Endodermal cell (in vitro differentiated cells): ENCODE measurements at regions not wholly inside any gene's neighbourhood (a gene's known extent, or its start where the extent isn't known, plus 50 kb on each side); places are given as distances from the start of the nearest gene placed in this dataset.
"Not testable (repeated sequence)": the region's sequence is repeated elsewhere in the genome, so short reads cannot be mapped to it uniquely, and the experiment has no call there.

Experiments used
- DNase-seq: peaks from one replicate; pipeline ENCODE4 v3.0.0-alpha.2; 2017
- H3K27ac ChIP-seq: 2 replicates; pipeline ENCODE4 v1.5.1; 2013; ENCODE audit warnings: mild to moderate bottlenecking, low read depth, low read length, moderate library complexity
- H3K27me3 ChIP-seq: 2 replicates; pipeline ENCODE4 v1.6.1; 2013; ENCODE audit warnings: mild to moderate bottlenecking, low read length, moderate library complexity; ENCODE audit not compliant: insufficient read depth, control insufficient read depth, poor library complexity, severe bottlenecking
- H3K36me3 ChIP-seq: 2 replicates; pipeline ENCODE4 v1.7.0; 2013; ENCODE audit warnings: mild to moderate bottlenecking, low read length, moderate library complexity; ENCODE audit not compliant: control insufficient read depth, insufficient read depth
- H3K4me1 ChIP-seq: one replicate; pipeline ENCODE4 v1.7.0; 2013; ENCODE audit warnings: low read length; ENCODE audit not compliant: control insufficient read depth, insufficient read depth
- H3K4me3 ChIP-seq: 2 replicates; pipeline ENCODE4 v1.5.1; 2013; ENCODE audit warnings: mild to moderate bottlenecking, low read length, moderate library complexity
- H3K9ac ChIP-seq: 2 replicates; pipeline ENCODE4 v1.6.1; 2013; ENCODE audit warnings: mild to moderate bottlenecking, low read length, moderate library complexity; ENCODE audit not compliant: poor library complexity, severe bottlenecking; ENCODE audit errors: extremely low read depth
- H3K9me3 ChIP-seq: 2 replicates; pipeline ENCODE4 v1.6.1; 2013; ENCODE audit warnings: mild to moderate bottlenecking, low read length, moderate library complexity; ENCODE audit not compliant: control insufficient read depth
- H3K27ac Mint-ChIP-seq: 2 replicates; pipeline ENCODE4 v1.8.0; 2020; ENCODE audit warnings: mixed read lengths
- H3K27me3 Mint-ChIP-seq: 2 replicates; pipeline ENCODE4 v1.8.0; 2021; ENCODE audit warnings: mild to moderate bottlenecking, mixed read lengths; ENCODE audit not compliant: insufficient read depth
- H3K36me3 Mint-ChIP-seq: 2 replicates; pipeline ENCODE4 v1.8.0; 2020; ENCODE audit warnings: low read depth, mixed read lengths
- H3K4me1 Mint-ChIP-seq: 2 replicates; pipeline ENCODE4 v1.8.0; 2020; ENCODE audit warnings: mixed read lengths
- H3K4me3 Mint-ChIP-seq: 2 replicates; pipeline ENCODE4 v1.8.0; 2020; ENCODE audit warnings: mild to moderate bottlenecking, moderate library complexity, mixed read lengths
- H3K9me3 Mint-ChIP-seq: 2 replicates; pipeline ENCODE4 v1.8.0; 2020; ENCODE audit warnings: mild to moderate bottlenecking, mixed read lengths
- WGBS, 2 experiments: methylation state at CpG; one replicate each; pipeline versions ENCODE4 v1.1.5 to v1.1.7; 2013; ENCODE audit warnings: missing lambda C conversion rate in 2 of 2, mixed read lengths in 1 of 2; ENCODE audit not compliant: insufficient coverage in 1 of 2, insufficient read length in 1 of 2; 5-methylcytosine and 5-hydroxymethylcytosine counted together

GRCh38 chr21:6087579-6088178, 4433.7 kb upstream of the TPTE start:
- H3K27ac ChIP-seq, H3K9me3 ChIP-seq, H3K4me3 ChIP-seq, H3K27ac Mint-ChIP-seq, H3K27me3 ChIP-seq, H3K4me3 Mint-ChIP-seq, H3K36me3 ChIP-seq, H3K9me3 Mint-ChIP-seq, H3K4me1 ChIP-seq, DNase-seq, H3K9ac ChIP-seq, H3K27me3 Mint-ChIP-seq, H3K4me1 Mint-ChIP-seq, H3K36me3 Mint-ChIP-seq: not testable (repeated sequence)
- no CpG with 5 or more reads among the region's 24 CpGs for WGBS, 2 experiments

- not testable (repeated sequence) for H3K4me1 Mint-ChIP-seq, H3K27ac ChIP-seq, H3K36me3 ChIP-seq, H3K4me1 ChIP-seq, H3K27me3 Mint-ChIP-seq, H3K9me3 Mint-ChIP-seq, H3K27me3 ChIP-seq, DNase-seq, H3K4me3 Mint-ChIP-seq, H3K9ac ChIP-seq, H3K27ac Mint-ChIP-seq, H3K4me3 ChIP-seq, H3K36me3 Mint-ChIP-seq, H3K9me3 ChIP-seq
- no CpG with 5 or more reads among the region's 24 CpGs for WGBS, 2 experiments
Measured at GRCh38 chr21:6090286-6090908, 4431.0 kb upstream of the TPTE start.

DNA sequence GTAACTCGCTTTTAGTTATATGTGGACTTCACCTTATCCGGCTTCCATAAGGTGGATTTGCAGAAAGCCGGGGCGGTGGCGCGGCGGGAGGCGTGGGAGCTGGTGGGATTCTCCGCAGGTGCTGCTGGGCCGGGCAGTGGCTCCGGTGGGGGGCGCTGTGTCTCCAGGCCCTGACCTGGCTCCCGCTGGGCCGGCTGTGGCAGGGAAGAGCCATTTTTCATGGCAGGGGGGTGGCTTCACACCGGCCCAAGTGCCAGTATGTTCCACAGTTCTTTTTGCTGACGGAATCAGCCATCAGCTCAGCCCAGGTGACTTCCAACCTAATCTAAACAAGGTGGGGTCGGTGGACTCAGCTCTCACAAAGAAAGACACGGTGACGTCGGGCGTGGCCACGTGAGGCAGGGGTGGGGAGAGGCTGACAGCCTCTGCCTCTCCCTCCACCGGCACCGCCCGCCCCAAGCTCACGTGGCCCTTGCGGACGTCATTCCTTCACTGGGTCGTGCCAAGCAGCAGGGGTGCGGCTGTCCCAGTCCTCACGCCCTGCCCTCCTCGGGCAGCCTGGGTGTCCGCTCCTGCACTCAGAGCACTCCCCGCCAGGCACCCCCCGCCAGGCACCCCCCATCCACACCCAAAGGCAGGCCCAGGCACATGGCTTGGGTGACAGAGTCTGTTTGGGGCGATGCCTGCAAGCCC, 4429.9 kb upstream of the TPTE start:
- not testable (repeated sequence) for H3K27me3 Mint-ChIP-seq, H3K9ac ChIP-seq, H3K27ac ChIP-seq, H3K4me1 ChIP-seq, H3K36me3 ChIP-seq, H3K4me3 Mint-ChIP-seq, H3K36me3 Mint-ChIP-seq, H3K4me1 Mint-ChIP-seq, H3K9me3 ChIP-seq, H3K4me3 ChIP-seq, DNase-seq, H3K27ac Mint-ChIP-seq, H3K9me3 Mint-ChIP-seq, H3K27me3 ChIP-seq
- WGBS, 2 experiments, result no CpG with 5 or more reads among the region's 36 CpGs

DNA sequence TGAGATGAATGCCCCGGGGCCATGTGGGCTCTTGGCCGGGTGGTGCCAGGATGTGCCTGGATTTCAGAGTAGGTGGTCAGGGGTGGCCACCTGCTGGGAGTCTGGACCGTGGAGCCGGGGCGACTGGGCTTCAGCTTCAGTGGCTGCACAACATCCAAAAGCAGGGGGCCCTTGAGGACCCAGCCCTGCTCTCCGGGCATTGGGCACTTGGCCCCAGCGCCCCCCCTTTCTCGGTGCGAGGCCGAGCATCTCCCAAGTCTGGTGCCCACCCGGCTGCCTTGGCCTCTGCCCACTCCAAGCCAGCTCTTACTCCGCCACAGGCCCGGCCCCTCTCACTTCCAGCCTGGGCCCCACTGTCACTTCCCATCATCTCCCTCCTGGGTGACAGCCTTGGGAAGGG, 4429.0 kb upstream of the TPTE start:
- WGBS, 2 experiments, result no CpG with 5 or more reads among the region's 13 CpGs
- not testable (repeated sequence) for H3K27me3 ChIP-seq, H3K4me3 Mint-ChIP-seq, DNase-seq, H3K36me3 Mint-ChIP-seq, H3K9me3 Mint-ChIP-seq, H3K9ac ChIP-seq, H3K4me1 Mint-ChIP-seq, H3K4me1 ChIP-seq, H3K36me3 ChIP-seq, H3K27ac Mint-ChIP-seq, H3K27ac ChIP-seq, H3K4me3 ChIP-seq, H3K9me3 ChIP-seq, H3K27me3 Mint-ChIP-seq

DNA sequence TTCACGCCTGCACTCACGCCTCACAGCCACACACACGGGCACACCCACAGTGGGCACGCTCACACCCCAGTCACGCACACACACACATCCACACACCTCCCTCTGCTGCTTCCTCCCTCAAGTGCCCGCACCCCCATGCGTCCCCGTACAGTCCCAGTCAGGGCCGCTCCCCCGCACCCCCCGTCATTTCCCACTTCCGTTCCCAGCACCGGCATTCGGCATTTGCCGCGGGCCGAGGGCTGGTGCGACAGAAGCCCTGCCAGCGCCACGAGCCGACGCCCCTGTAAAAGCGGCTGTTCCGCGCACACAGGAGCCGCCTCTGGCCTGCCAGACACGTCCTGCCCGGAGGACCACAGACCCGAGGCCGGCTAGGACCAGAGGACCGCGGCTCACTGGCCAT, 4428.0 kb upstream of the TPTE start:
- not testable (repeated sequence) for H3K4me1 Mint-ChIP-seq, H3K27ac ChIP-seq, H3K27me3 ChIP-seq, H3K4me3 Mint-ChIP-seq, H3K9me3 Mint-ChIP-seq, H3K4me3 ChIP-seq, DNase-seq, H3K36me3 ChIP-seq, H3K27me3 Mint-ChIP-seq, H3K9me3 ChIP-seq, H3K4me1 ChIP-seq, H3K27ac Mint-ChIP-seq, H3K9ac ChIP-seq, H3K36me3 Mint-ChIP-seq
- 100% methylated on average over 3 of the region's 32 CpGs; no CpG with 5 or more reads in 1 of the 2 experiments for WGBS, 2 experiments

GRCh38 chr21:6093870-6094269, 4427.5 kb upstream of the TPTE start:
- not testable (repeated sequence) for H3K4me1 Mint-ChIP-seq, H3K27me3 ChIP-seq, H3K27ac ChIP-seq, H3K4me3 ChIP-seq, H3K4me3 Mint-ChIP-seq, H3K27me3 Mint-ChIP-seq, H3K27ac Mint-ChIP-seq, H3K4me1 ChIP-seq, H3K9ac ChIP-seq, H3K9me3 ChIP-seq, H3K36me3 ChIP-seq, DNase-seq, H3K9me3 Mint-ChIP-seq, H3K36me3 Mint-ChIP-seq
- WGBS, 2 experiments, result no CpG with 5 or more reads among the region's 23 CpGs

- not testable (repeated sequence) for H3K9me3 ChIP-seq, H3K27ac ChIP-seq, H3K27ac Mint-ChIP-seq, H3K4me1 Mint-ChIP-seq, H3K27me3 Mint-ChIP-seq, H3K36me3 ChIP-seq, DNase-seq, H3K4me3 ChIP-seq, H3K4me1 ChIP-seq, H3K4me3 Mint-ChIP-seq, H3K36me3 Mint-ChIP-seq, H3K9ac ChIP-seq, H3K27me3 ChIP-seq, H3K9me3 Mint-ChIP-seq
- no CpG with 5 or more reads among the region's 13 CpGs for WGBS, 2 experiments
Measured at GRCh38 chr21:6095304-6095703, 4426.1 kb upstream of the TPTE start.
